ENCODE measurements at regions not wholly inside any gene's neighbourhood (a gene's known extent, or its start where the extent isn't known, plus 50 kb on each side); places are given as distances from the start of the nearest gene placed in this dataset.
"Not testable (repeated sequence)": the region's sequence is repeated elsewhere in the genome, so short reads cannot be mapped to it uniquely, and the experiment has no call there.

DNA sequence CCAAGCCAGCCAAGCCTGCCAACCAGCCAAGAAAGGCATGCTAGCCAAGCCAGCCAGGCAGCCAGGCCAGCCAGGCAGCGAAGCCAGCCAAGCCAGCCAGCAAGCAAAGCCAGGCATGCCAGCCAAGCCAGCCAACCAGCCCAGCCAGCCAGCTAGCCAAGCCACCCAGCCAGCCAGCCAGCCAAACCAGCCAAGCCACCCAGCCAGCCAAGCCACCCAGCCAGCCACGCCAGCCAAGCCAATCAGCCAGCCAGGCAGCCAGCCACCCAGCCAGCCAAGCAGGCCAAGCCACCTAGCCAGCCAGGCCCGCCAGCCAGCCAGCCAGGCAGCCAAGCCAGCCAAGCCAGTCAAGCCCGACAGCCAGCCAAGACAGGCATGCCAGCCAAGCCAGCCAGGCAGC is 1601.0 kb downstream of the RPIA start:
- TF ChIP-seq, protein P1, sequence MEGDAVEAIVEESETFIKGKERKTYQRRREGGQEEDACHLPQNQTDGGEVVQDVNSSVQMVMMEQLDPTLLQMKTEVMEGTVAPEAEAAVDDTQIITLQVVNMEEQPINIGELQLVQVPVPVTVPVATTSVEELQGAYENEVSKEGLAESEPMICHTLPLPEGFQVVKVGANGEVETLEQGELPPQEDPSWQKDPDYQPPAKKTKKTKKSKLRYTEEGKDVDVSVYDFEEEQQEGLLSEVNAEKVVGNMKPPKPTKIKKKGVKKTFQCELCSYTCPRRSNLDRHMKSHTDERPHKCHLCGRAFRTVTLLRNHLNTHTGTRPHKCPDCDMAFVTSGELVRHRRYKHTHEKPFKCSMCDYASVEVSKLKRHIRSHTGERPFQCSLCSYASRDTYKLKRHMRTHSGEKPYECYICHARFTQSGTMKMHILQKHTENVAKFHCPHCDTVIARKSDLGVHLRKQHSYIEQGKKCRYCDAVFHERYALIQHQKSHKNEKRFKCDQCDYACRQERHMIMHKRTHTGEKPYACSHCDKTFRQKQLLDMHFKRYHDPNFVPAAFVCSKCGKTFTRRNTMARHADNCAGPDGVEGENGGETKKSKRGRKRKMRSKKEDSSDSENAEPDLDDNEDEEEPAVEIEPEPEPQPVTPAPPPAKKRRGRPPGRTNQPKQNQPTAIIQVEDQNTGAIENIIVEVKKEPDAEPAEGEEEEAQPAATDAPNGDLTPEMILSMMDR (IDR thresholded peaks at IDR 0.05) = not testable (repeated sequence)
- TF ChIP-seq POLR2A (IDR thresholded peaks at IDR 0.05) = not testable (repeated sequence)

Data from uterus (tissue), 2 donors.